ENCODE measurements at regions not wholly inside any gene's neighbourhood (a gene's known extent, or its start where the extent isn't known, plus 50 kb on each side); places are given as distances from the start of the nearest gene placed in this dataset.

DNA sequence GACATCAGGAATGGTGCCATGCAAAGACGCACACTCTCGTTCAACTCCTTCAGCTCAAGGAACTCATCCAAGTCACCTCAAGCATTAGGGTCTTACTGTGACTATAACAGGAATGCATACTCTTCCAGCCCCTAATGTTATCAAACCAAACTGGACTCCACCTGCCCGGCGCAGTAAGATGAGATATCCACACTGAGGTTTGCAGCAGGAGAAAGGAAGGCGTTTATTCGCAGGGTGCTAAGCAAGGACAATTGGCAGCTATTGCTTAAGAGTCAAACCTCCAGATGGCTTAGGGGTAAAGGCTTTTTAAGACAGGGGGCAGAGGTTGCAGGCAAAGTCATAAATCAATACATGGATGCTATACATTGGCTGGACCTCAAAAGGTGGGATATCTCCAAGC, 159.4 kb upstream of the TAB2 start:
- TF ChIP-seq, protein P1, sequence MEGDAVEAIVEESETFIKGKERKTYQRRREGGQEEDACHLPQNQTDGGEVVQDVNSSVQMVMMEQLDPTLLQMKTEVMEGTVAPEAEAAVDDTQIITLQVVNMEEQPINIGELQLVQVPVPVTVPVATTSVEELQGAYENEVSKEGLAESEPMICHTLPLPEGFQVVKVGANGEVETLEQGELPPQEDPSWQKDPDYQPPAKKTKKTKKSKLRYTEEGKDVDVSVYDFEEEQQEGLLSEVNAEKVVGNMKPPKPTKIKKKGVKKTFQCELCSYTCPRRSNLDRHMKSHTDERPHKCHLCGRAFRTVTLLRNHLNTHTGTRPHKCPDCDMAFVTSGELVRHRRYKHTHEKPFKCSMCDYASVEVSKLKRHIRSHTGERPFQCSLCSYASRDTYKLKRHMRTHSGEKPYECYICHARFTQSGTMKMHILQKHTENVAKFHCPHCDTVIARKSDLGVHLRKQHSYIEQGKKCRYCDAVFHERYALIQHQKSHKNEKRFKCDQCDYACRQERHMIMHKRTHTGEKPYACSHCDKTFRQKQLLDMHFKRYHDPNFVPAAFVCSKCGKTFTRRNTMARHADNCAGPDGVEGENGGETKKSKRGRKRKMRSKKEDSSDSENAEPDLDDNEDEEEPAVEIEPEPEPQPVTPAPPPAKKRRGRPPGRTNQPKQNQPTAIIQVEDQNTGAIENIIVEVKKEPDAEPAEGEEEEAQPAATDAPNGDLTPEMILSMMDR (IDR thresholded peaks at IDR 0.05) = no peak
- TF ChIP-seq POLR2A (IDR thresholded peaks at IDR 0.05) = no peak
